Mammary epithelial cell (primary cell): ENCODE measurements at regions not wholly inside any gene's neighbourhood (a gene's known extent, or its start where the extent isn't known, plus 50 kb on each side); places are given as distances from the start of the nearest gene placed in this dataset.

Source experiments
- EZH2 ChIP-seq: IDR thresholded peaks from 2 replicates; pipeline ENCODE4 v1.6.1; 2012; ENCODE audit warnings: low read length, inconsistent platforms, borderline replicate concordance
- TF ChIP-seq, protein P1 (sequence below), 2 donors: IDR thresholded peaks in 1 of 2; conservative IDR thresholded peaks in 1 of 2; 2 replicates each; pipeline ENCODE4 v1.5.1; 2011 to 2012; ENCODE audit warnings: inconsistent platforms in 2 of 2, low read length in 2 of 2, mild to moderate bottlenecking in 2 of 2, control low read depth in 1 of 2, low read depth in 1 of 2; ENCODE audit not compliant: insufficient read depth in 1 of 2; ENCODE audit errors: extremely low read depth in 1 of 2

- TF ChIP-seq, protein P1, sequence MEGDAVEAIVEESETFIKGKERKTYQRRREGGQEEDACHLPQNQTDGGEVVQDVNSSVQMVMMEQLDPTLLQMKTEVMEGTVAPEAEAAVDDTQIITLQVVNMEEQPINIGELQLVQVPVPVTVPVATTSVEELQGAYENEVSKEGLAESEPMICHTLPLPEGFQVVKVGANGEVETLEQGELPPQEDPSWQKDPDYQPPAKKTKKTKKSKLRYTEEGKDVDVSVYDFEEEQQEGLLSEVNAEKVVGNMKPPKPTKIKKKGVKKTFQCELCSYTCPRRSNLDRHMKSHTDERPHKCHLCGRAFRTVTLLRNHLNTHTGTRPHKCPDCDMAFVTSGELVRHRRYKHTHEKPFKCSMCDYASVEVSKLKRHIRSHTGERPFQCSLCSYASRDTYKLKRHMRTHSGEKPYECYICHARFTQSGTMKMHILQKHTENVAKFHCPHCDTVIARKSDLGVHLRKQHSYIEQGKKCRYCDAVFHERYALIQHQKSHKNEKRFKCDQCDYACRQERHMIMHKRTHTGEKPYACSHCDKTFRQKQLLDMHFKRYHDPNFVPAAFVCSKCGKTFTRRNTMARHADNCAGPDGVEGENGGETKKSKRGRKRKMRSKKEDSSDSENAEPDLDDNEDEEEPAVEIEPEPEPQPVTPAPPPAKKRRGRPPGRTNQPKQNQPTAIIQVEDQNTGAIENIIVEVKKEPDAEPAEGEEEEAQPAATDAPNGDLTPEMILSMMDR (conservative IDR thresholded peaks at IDR 0.05 in 1 of 2, IDR thresholded peaks at IDR 0.05 in 1 of 2; ENCODE audit: extremely low read depth in 1 of 2, insufficient read depth in 1 of 2, low read depth in 1 of 2, low read length in 2 of 2), result no peak
- TF ChIP-seq EZH2, result no peak
Observed at GRCh38 chr20:1777476-1777820, 117.8 kb upstream of the SIRPA start.
